GM23338 (cell line): ENCODE measurements at regions not wholly inside any gene's neighbourhood (a gene's known extent, or its start where the extent isn't known, plus 50 kb on each side); places are given as distances from the start of the nearest gene placed in this dataset.

ENCODE experiments used
- ATAC-seq: fragments of 200-7000 bp; cut with Tn5 transposase; 3 replicates; pipeline ENCODE4 v1.9.1; 2020
- DNase-seq: peaks from one replicate; pipeline ENCODE4 v3.0.0-alpha.2; 2015; ENCODE audit warnings: low spot score
- H2AFZ ChIP-seq: fragments of 200-600 bp; sonication (generic); 2 replicates; pipeline ENCODE4 v1.8.0; 2016; ENCODE audit warnings: antibody characterized with exemption, mild to moderate bottlenecking, moderate library complexity
- H3F3A ChIP-seq: fragments of 200-600 bp; sonication (generic); replicated peaks from 2 replicates; pipeline ENCODE4 v1.8.0; 2017; ENCODE audit warnings: antibody characterized with exemption, mixed run types, low read depth
- H3K27ac ChIP-seq: fragments of 200-600 bp; sonication (generic); 2 replicates; pipeline ENCODE4 v1.6.1; 2016; ENCODE audit warnings: low read depth
- H3K27me3 ChIP-seq: fragments of 200-600 bp; sonication (generic); 2 replicates; pipeline ENCODE4 v1.8.0; 2016; ENCODE audit warnings: mild to moderate bottlenecking, mixed run types, moderate library complexity; ENCODE audit not compliant: insufficient read depth
- H3K36me3 ChIP-seq: fragments of 200-600 bp; sonication (generic); 2 replicates; pipeline ENCODE4 v1.8.0; 2016; ENCODE audit warnings: mild to moderate bottlenecking; ENCODE audit not compliant: insufficient read depth
- H3K4me1 ChIP-seq: fragments of 200-600 bp; sonication (generic); 2 replicates; pipeline ENCODE4 v1.8.0; 2016; ENCODE audit warnings: mild to moderate bottlenecking, moderate library complexity; ENCODE audit not compliant: insufficient read depth
- H3K4me2 ChIP-seq: fragments of 200-600 bp; sonication (generic); 2 replicates; pipeline ENCODE4 v1.7.1; 2017; ENCODE audit warnings: mixed run types
- H3K4me3 ChIP-seq: fragments of 200-600 bp; sonication (generic); 2 replicates; pipeline ENCODE4 v1.6.1; 2016; ENCODE audit warnings: mixed run types
- H3K79me2 ChIP-seq: fragments of 200-600 bp; sonication (generic); replicated peaks from 2 replicates; pipeline ENCODE4 v1.8.0; 2017; ENCODE audit warnings: mild to moderate bottlenecking; ENCODE audit not compliant: insufficient read depth
- H3K9me2 ChIP-seq: fragments of 200-600 bp; sonication (generic); 2 replicates; pipeline ENCODE4 v1.8.0; 2017; ENCODE audit not compliant: insufficient read depth
- H4K20me1 ChIP-seq: fragments of 200-600 bp; sonication (generic); replicated peaks from 2 replicates; pipeline ENCODE4 v1.8.0; 2017; ENCODE audit warnings: mild to moderate bottlenecking; ENCODE audit not compliant: insufficient read depth
- H3K27ac Mint-ChIP-seq: 2 replicates; pipeline ENCODE4 v1.8.0; 2020; ENCODE audit warnings: inconsistent platforms, mild to moderate bottlenecking, moderate library complexity, mixed read lengths
- H3K27me3 Mint-ChIP-seq: 3 replicates; pipeline ENCODE4 v1.8.0; 2022; ENCODE audit warnings: low read depth, mild to moderate bottlenecking, moderate library complexity, mixed read lengths, inconsistent platforms; ENCODE audit not compliant: insufficient read depth, poor library complexity
- H3K36me3 Mint-ChIP-seq: 3 replicates; pipeline ENCODE4 v1.8.0; 2021; ENCODE audit warnings: low read depth, mild to moderate bottlenecking, inconsistent platforms, moderate library complexity, mixed read lengths
- H3K4me1 Mint-ChIP-seq: 3 replicates; pipeline ENCODE4 v1.8.0; 2020; ENCODE audit warnings: mild to moderate bottlenecking, inconsistent platforms, mixed read lengths
- H3K4me3 Mint-ChIP-seq: 3 replicates; pipeline ENCODE4 v1.8.0; 2021; ENCODE audit warnings: moderate library complexity, mild to moderate bottlenecking, inconsistent platforms, mixed read lengths
- H3K9me3 Mint-ChIP-seq: 3 replicates; pipeline ENCODE4 v1.8.0; 2020; ENCODE audit warnings: moderate library complexity, mild to moderate bottlenecking, inconsistent platforms, mixed read lengths
- EZH2 ChIP-seq: fragments of 200-600 bp; sonication (generic); IDR thresholded peaks from one replicate; pipeline ENCODE4 v1.8.0; 2017; ENCODE audit warnings: antibody characterized with exemption, mild to moderate bottlenecking, low read depth; ENCODE audit not compliant: unreplicated experiment
- EZH2phosphoT487 ChIP-seq: fragments of 200-600 bp; sonication (generic); IDR thresholded peaks from one replicate; pipeline ENCODE4 v1.8.1; 2018; ENCODE audit warnings: antibody characterized with exemption; ENCODE audit not compliant: unreplicated experiment
- ZNF331 ChIP-seq: fragments of 250-450 bp; sonication (Bioruptor Pico); IDR thresholded peaks from 2 replicates; pipeline ENCODE4 v1.5.0; 2020; ENCODE audit warnings: low read depth, mild to moderate bottlenecking, moderate library complexity
- TF ChIP-seq, protein P1 (sequence below): fragments of 250-450 bp; sonication (Bioruptor Pico); IDR thresholded peaks from 2 replicates; pipeline ENCODE4 v1.5.0; 2020; ENCODE audit warnings: mild to moderate bottlenecking, moderate library complexity
- TF ChIP-seq, protein P2 (sequence below): IDR thresholded peaks from one replicate; pipeline ENCODE4 v1.6.1; 2018; ENCODE audit warnings: antibody characterized with exemption; ENCODE audit not compliant: unreplicated experiment
- TF ChIP-seq, protein P3 (sequence below), 2 experiments: fragments of 200-600 bp in 1 of 2; sonication (generic) in 1 of 2; conservative IDR thresholded peaks; 2 replicates each; pipeline versions ENCODE4 v1.5.1 to v1.6.1; 2016 to 2017; ENCODE audit warnings: antibody characterized with exemption in 2 of 2, low read depth in 2 of 2, mild to moderate bottlenecking in 2 of 2, moderate library complexity in 1 of 2

DNA sequence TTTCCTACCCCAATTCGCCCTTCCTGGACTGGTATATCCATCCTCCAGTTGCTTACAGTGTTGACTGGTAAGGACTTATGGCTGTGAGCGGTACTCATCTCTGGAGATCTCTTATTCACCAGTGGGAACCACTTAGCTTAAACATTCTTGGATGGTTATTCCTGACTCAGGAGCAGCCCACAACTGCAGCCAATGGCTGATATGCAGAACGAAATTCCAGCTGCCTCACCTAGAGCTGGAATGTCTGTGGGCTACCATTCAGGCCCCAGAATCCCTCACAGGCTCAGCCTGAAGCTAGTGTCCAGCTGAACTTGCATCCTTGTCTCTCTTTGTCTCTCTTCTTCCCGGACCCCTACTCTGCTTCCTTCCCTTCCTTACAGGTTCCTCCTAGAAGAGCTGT is 138.9 kb upstream of the SMIM31 start (continued):
- TF ChIP-seq, protein P1, sequence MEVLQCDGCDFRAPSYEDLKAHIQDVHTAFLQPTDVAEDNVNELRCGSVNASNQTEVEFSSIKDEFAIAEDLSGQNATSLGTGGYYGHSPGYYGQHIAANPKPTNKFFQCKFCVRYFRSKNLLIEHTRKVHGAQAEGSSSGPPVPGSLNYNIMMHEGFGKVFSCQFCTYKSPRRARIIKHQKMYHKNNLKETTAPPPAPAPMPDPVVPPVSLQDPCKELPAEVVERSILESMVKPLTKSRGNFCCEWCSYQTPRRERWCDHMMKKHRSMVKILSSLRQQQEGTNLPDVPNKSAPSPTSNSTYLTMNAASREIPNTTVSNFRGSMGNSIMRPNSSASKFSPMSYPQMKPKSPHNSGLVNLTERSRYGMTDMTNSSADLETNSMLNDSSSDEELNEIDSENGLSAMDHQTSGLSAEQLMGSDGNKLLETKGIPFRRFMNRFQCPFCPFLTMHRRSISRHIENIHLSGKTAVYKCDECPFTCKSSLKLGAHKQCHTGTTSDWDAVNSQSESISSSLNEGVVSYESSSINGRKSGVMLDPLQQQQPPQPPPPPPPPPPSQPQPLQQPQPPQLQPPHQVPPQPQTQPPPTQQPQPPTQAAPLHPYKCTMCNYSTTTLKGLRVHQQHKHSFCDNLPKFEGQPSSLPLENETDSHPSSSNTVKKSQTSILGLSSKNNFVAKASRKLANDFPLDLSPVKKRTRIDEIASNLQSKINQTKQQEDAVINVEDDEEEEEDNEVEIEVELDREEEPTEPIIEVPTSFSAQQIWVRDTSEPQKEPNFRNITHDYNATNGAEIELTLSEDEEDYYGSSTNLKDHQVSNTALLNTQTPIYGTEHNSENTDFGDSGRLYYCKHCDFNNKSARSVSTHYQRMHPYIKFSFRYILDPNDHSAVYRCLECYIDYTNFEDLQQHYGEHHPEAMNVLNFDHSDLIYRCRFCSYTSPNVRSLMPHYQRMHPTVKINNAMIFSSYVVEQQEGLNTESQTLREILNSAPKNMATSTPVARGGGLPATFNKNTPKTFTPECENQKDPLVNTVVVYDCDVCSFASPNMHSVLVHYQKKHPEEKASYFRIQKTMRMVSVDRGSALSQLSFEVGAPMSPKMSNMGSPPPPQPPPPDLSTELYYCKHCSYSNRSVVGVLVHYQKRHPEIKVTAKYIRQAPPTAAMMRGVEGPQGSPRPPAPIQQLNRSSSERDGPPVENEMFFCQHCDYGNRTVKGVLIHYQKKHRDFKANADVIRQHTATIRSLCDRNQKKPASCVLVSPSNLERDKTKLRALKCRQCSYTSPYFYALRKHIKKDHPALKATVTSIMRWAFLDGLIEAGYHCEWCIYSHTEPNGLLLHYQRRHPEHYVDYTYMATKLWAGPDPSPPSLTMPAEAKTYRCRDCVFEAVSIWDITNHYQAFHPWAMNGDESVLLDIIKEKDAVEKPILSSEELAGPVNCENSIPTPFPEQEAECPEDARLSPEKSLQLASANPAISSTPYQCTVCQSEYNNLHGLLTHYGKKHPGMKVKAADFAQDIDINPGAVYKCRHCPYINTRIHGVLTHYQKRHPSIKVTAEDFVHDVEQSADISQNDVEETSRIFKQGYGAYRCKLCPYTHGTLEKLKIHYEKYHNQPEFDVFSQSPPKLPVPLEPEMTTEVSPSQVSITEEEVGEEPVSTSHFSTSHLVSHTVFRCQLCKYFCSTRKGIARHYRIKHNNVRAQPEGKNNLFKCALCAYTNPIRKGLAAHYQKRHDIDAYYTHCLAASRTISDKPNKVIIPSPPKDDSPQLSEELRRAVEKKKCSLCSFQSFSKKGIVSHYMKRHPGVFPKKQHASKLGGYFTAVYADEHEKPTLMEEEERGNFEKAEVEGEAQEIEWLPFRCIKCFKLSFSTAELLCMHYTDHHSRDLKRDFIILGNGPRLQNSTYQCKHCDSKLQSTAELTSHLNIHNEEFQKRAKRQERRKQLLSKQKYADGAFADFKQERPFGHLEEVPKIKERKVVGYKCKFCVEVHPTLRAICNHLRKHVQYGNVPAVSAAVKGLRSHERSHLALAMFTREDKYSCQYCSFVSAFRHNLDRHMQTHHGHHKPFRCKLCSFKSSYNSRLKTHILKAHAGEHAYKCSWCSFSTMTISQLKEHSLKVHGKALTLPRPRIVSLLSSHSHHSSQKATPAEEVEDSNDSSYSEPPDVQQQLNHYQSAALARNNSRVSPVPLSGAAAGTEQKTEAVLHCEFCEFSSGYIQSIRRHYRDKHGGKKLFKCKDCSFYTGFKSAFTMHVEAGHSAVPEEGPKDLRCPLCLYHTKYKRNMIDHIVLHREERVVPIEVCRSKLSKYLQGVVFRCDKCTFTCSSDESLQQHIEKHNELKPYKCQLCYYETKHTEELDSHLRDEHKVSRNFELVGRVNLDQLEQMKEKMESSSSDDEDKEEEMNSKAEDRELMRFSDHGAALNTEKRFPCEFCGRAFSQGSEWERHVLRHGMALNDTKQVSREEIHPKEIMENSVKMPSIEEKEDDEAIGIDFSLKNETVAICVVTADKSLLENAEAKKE = no peak
- TF ChIP-seq, protein P2, sequence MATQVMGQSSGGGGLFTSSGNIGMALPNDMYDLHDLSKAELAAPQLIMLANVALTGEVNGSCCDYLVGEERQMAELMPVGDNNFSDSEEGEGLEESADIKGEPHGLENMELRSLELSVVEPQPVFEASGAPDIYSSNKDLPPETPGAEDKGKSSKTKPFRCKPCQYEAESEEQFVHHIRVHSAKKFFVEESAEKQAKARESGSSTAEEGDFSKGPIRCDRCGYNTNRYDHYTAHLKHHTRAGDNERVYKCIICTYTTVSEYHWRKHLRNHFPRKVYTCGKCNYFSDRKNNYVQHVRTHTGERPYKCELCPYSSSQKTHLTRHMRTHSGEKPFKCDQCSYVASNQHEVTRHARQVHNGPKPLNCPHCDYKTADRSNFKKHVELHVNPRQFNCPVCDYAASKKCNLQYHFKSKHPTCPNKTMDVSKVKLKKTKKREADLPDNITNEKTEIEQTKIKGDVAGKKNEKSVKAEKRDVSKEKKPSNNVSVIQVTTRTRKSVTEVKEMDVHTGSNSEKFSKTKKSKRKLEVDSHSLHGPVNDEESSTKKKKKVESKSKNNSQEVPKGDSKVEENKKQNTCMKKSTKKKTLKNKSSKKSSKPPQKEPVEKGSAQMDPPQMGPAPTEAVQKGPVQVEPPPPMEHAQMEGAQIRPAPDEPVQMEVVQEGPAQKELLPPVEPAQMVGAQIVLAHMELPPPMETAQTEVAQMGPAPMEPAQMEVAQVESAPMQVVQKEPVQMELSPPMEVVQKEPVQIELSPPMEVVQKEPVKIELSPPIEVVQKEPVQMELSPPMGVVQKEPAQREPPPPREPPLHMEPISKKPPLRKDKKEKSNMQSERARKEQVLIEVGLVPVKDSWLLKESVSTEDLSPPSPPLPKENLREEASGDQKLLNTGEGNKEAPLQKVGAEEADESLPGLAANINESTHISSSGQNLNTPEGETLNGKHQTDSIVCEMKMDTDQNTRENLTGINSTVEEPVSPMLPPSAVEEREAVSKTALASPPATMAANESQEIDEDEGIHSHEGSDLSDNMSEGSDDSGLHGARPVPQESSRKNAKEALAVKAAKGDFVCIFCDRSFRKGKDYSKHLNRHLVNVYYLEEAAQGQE = no peak

DNA sequence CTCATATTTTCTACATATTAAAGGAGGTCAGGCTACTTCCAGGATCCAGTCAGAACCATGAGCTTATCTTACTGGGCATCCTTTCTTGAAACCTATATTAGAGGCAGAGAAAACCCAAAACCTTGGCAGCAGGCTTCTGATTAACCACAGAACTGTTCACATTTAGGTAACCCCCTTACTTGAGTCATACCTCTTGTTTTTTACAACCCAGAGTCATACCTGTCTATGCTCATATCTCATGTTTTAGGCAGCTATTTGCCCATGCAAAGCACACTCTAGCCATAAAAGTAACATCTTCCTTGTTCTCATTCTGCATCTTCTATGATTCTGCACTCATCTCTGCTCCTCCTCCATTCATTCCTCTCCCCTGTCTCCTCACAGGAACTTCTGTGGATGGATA is 138.0 kb upstream of the SMIM31 start:
- no peak overlapping the region for H3K4me2 ChIP-seq
- no peak for ATAC-seq
- H4K20me1 ChIP-seq = no peaks in the 10 kb centered on the region
- H3K4me3 ChIP-seq = no peak overlapping the region
- no peaks in the 10 kb centered on the region for H3K4me1 ChIP-seq
- DNase-seq = no peak
- Mint-ChIP-seq H3K27me3 (peaks cover 2% of the 10 kb centered on the region), H3K4me1 (peaks cover 3% of the 10 kb centered on the region; the same call in 1 of the 3 replicates), H3K4me3 (no peak overlapping the region), H3K9me3 (no peaks in the 10 kb centered on the region), H3K27ac (no peak overlapping the region), H3K36me3 (no peaks in the 10 kb centered on the region)
- no peaks in the 10 kb centered on the region for H3K27me3 ChIP-seq
- H3K27ac ChIP-seq = no peak overlapping the region
- no peaks in the 10 kb centered on the region for H3K9me2 ChIP-seq
- no peaks in the 10 kb centered on the region for H3F3A ChIP-seq
- H3K79me2 ChIP-seq = no peaks in the 10 kb centered on the region
- H3K36me3 ChIP-seq = no peaks in the 10 kb centered on the region
- no peak overlapping the region for H2AFZ ChIP-seq
- no peak for TF ChIP-seq EZH2phosphoT487
- no peak for TF ChIP-seq EZH2
- no peak for TF ChIP-seq ZNF331
- TF ChIP-seq, protein P3, sequence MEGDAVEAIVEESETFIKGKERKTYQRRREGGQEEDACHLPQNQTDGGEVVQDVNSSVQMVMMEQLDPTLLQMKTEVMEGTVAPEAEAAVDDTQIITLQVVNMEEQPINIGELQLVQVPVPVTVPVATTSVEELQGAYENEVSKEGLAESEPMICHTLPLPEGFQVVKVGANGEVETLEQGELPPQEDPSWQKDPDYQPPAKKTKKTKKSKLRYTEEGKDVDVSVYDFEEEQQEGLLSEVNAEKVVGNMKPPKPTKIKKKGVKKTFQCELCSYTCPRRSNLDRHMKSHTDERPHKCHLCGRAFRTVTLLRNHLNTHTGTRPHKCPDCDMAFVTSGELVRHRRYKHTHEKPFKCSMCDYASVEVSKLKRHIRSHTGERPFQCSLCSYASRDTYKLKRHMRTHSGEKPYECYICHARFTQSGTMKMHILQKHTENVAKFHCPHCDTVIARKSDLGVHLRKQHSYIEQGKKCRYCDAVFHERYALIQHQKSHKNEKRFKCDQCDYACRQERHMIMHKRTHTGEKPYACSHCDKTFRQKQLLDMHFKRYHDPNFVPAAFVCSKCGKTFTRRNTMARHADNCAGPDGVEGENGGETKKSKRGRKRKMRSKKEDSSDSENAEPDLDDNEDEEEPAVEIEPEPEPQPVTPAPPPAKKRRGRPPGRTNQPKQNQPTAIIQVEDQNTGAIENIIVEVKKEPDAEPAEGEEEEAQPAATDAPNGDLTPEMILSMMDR (conservative IDR thresholded peaks at IDR 0.05; ENCODE audit: low read depth in 2 of 2) = no peak
